ENCODE measurements at regions not wholly inside any gene's neighbourhood (a gene's known extent, or its start where the extent isn't known, plus 50 kb on each side); places are given as distances from the start of the nearest gene placed in this dataset.

GRCh38 chr1:110260194-110260593 lies 50.1 kb downstream of the KCNC4 start:
- H3K9me3 ChIP-seq, result no peaks in the 10 kb centered on the region
- no peak overlapping the region for H3K27ac ChIP-seq
- peaks cover 0 to 48% (median 27%) of the 10 kb centered on the region in 9 donors for H3K4me1 ChIP-seq
- WGBS, 2 donors, result 81 to 85% methylated on average over 1 of the region's 1 CpG
- ATAC-seq (no peak), DNase-seq (no peak)
- no peak for TF ChIP-seq CTCF (IDR thresholded peaks at IDR 0.05)
- no peaks in the 10 kb centered on the region for H3K27me3 ChIP-seq
- H3K36me3 ChIP-seq, result no peaks in the 10 kb centered on the region
- intact Hi-C loops (cut with DNase I), result loop anchor here in 4 of 10 donors (5.0 to 10.0 kb wide), 3 partner anchors 38 to 48 kb away; partner anchors contain the start of gene KCNC4 (in 3 of the 4)
- H3K4me3 ChIP-seq, result no peak overlapping the region

GRCh38 chr1:110262296-110262695 lies 52.2 kb downstream of the KCNC4 start:
- peak overlapping the region in 4 of 10 donors; percentile 14 to 56 (median 54) for H3K27ac ChIP-seq
- 57 to 93% methylated on average over 3 of the region's 3 CpGs for WGBS, 2 donors
- no peaks in the 10 kb centered on the region for H3K9me3 ChIP-seq
- H3K4me1 ChIP-seq, result peaks cover 0 to 35% (median 19%) of the 10 kb centered on the region in 9 donors
- DNase-seq, result no peak
- no peaks in the 10 kb centered on the region for H3K36me3 ChIP-seq
- no peaks in the 10 kb centered on the region for H3K27me3 ChIP-seq
- intact Hi-C loops (cut with DNase I), result loop anchor here in 4 of 10 donors (5.0 to 10.0 kb wide), 3 partner anchors 40 to 50 kb away; partner anchors contain the start of gene KCNC4 (in 3 of the 4)
- TF ChIP-seq CTCF (IDR thresholded peaks at IDR 0.05), result no peak
- no peak for ATAC-seq
- no peak overlapping the region for H3K4me3 ChIP-seq

GRCh38 chr1:110262846-110263631 lies 52.9 kb downstream of the KCNC4 start:
- intact Hi-C loops (cut with DNase I), result loop anchor here in 4 of 10 donors (5.0 to 10.0 kb wide), 3 partner anchors 41 to 51 kb away; partner anchors contain the start of gene KCNC4 (in 3 of the 4)
- ATAC-seq, result peak in 7 of 8 donors; percentile 29 to 73 (median 48)

More at GRCh38 chr1:110262846-110263631, 52.9 kb downstream of the KCNC4 start:
- DNase-seq, result peak in 1 of 2 donors; percentile 21
- Histone ChIP-seq H3K27me3 (no peaks in the 10 kb centered on the region), H3K4me1 (peaks cover 0 to 35% (median 19%) of the 10 kb centered on the region in 9 donors), H3K27ac (peak overlapping the region in 6 of 10 donors; percentile 29 to 56 (median 53)), H3K36me3 (no peaks in the 10 kb centered on the region), H3K4me3 (no peak overlapping the region), H3K9me3 (no peaks in the 10 kb centered on the region)
- WGBS, 2 donors, result 54 to 67% methylated on average over 9 of the region's 9 CpGs
- peak in 1 of 9 donors; percentile 11 for TF ChIP-seq CTCF (IDR thresholded peaks at IDR 0.05)
